ENCODE measurements at regions not wholly inside any gene's neighbourhood (a gene's known extent, or its start where the extent isn't known, plus 50 kb on each side); places are given as distances from the start of the nearest gene placed in this dataset.

- no peak for DNase-seq
These were observed 100.0 kb upstream of the AJAP1 start for GRCh38 chr1:4554271-4554865.

GRCh38 chr1:4557949-4558348 lies 96.5 kb upstream of the AJAP1 start:
- no peak for DNase-seq

- DNase-seq: no peak
These were observed 93.2 kb upstream of the AJAP1 start for GRCh38 chr1:4561205-4561604.

GRCh38 chr1:4562321-4562720 lies 92.1 kb upstream of the AJAP1 start:
- DNase-seq: no peak

GRCh38 chr1:4563586-4563985 lies 90.8 kb upstream of the AJAP1 start:
- DNase-seq: no peak

GRCh38 chr1:4564051-4564450 lies 90.4 kb upstream of the AJAP1 start:
- DNase-seq: no peak

- no peak for DNase-seq
These were observed 89.2 kb upstream of the AJAP1 start for GRCh38 chr1:4565166-4565565.

- DNase-seq: no peak
These were observed 88.5 kb upstream of the AJAP1 start for GRCh38 chr1:4565801-4566449.

GRCh38 chr1:4571263-4571662 lies 83.1 kb upstream of the AJAP1 start:
- no peak for DNase-seq

- DNase-seq: no peak
These were observed 80.9 kb upstream of the AJAP1 start for GRCh38 chr1:4573526-4573925.

- no peak for DNase-seq
These were observed 72.6 kb upstream of the AJAP1 start for GRCh38 chr1:4581807-4582206.

GRCh38 chr1:4584449-4584848 lies 70.0 kb upstream of the AJAP1 start:
- DNase-seq: no peak

GRCh38 chr1:4585216-4585615 lies 69.2 kb upstream of the AJAP1 start:
- DNase-seq: peak; percentile 49

- DNase-seq: no peak
These were observed 68.7 kb upstream of the AJAP1 start for GRCh38 chr1:4585705-4586104.

- peak; percentile 21 for DNase-seq
These were observed 67.7 kb upstream of the AJAP1 start for GRCh38 chr1:4586611-4587160.

- DNase-seq: no peak
These were observed 66.7 kb upstream of the AJAP1 start for GRCh38 chr1:4587721-4588120.

GRCh38 chr1:4590756-4591155 lies 63.7 kb upstream of the AJAP1 start:
- DNase-seq: no peak

- DNase-seq: no peak
These were observed 62.5 kb upstream of the AJAP1 start for GRCh38 chr1:4591926-4592325.

GRCh38 chr1:4593106-4593505 lies 61.3 kb upstream of the AJAP1 start:
- no peak for DNase-seq

- DNase-seq: no peak
These were observed 60.0 kb upstream of the AJAP1 start for GRCh38 chr1:4594286-4594991.

GRCh38 chr1:4595341-4596225 lies 58.8 kb upstream of the AJAP1 start:
- DNase-seq: no peak

GRCh38 chr1:4596486-4596885 lies 57.9 kb upstream of the AJAP1 start:
- DNase-seq: no peak

- DNase-seq: no peak
These were observed 57.4 kb upstream of the AJAP1 start for GRCh38 chr1:4597020-4597419.
